Right cardiac atrium (tissue), 5 donors: ENCODE measurements at regions not wholly inside any gene's neighbourhood (a gene's known extent, or its start where the extent isn't known, plus 50 kb on each side); places are given as distances from the start of the nearest gene placed in this dataset.

Experiments used
- ATAC-seq, 2 donors: fragments of 200-7000 bp; cut with Tn5 transposase; one replicate each; pipeline versions ENCODE4 v1.8.0 to v1.9.1; 2020; ENCODE audit warnings: moderate library complexity in 2 of 2, mild to moderate bottlenecking in 1 of 2
- DNase-seq, 3 donors: peaks; one replicate each; pipeline ENCODE4 v3.0.0-alpha.2; 2020
- H3K27ac ChIP-seq: one replicate; pipeline ENCODE4 v1.5.1; 2013; ENCODE audit warnings: mild to moderate bottlenecking, low read length, control low read depth, moderate library complexity
- H3K27me3 ChIP-seq: one replicate; pipeline ENCODE4 v1.6.1; 2013; ENCODE audit not compliant: control insufficient read depth, insufficient read depth
- H3K4me1 ChIP-seq: one replicate; pipeline ENCODE4 v1.6.1; 2013; ENCODE audit warnings: low read length; ENCODE audit not compliant: control insufficient read depth, insufficient read depth
- H3K4me3 ChIP-seq: one replicate; pipeline ENCODE4 v1.5.1; 2013; ENCODE audit warnings: low read length, control low read depth
- H3K9me3 ChIP-seq: one replicate; pipeline ENCODE4 v1.6.1; 2013; ENCODE audit warnings: low read length; ENCODE audit not compliant: control insufficient read depth
- WGBS: extraction: QIAGEN DNeasy Blood & Tissue Kit; methylation state at CpG from one replicate; pipeline ENCODE4 v1.1.7; 2013; 5-methylcytosine and 5-hydroxymethylcytosine counted together
- intact Hi-C, 4 donors: fragments of 100-400 bp; cut with DNase I; formaldehyde crosslinking; loops; one replicate each; pipeline versions ENCODE4 v1.11.0 to v1.14.0; 2022 to 2023
- donor health status: healthy with polysubstance abuse.
- donor health status: DM: no; HTN: yes; CAD: no.
- donor health status: DM: no; HTN: no; CAD: no.
- donor health status: DM: no; HTN: yes; CAD: no; lungs with severe emphysema.
- donor health status: DM: yes; HTN: yes; CAD: no.

DNA sequence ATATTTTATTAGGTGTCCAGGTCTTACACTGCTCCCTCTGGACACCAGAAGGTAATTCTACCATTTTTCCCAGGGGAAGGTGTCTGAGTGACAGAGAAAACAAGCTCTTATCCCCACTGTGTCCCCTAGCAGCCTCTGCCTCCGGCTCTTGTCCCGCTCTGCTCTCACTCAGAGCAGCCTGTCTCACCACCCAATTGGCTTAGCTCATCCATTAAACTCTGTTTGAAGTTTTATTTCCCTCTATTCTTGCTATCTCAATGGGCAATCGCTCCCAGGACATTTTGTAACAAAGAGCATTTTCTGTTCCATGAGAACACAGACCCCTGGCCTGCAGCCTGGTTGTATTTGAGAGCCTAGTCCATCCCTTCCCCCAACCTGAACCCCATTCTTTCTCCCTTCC is 90.6 kb upstream of the LDAH start:
- H3K27ac ChIP-seq, result no peak overlapping the region
- no peaks in the 10 kb centered on the region for H3K27me3 ChIP-seq
- ATAC-seq (no peak), DNase-seq (no peak)
- 65% methylated on average over 3 of the region's 3 CpGs for WGBS
- no peaks in the 10 kb centered on the region for H3K4me1 ChIP-seq
- no peaks in the 10 kb centered on the region for H3K9me3 ChIP-seq
- intact Hi-C loops, result no loop called here
- no peak overlapping the region for H3K4me3 ChIP-seq

DNA sequence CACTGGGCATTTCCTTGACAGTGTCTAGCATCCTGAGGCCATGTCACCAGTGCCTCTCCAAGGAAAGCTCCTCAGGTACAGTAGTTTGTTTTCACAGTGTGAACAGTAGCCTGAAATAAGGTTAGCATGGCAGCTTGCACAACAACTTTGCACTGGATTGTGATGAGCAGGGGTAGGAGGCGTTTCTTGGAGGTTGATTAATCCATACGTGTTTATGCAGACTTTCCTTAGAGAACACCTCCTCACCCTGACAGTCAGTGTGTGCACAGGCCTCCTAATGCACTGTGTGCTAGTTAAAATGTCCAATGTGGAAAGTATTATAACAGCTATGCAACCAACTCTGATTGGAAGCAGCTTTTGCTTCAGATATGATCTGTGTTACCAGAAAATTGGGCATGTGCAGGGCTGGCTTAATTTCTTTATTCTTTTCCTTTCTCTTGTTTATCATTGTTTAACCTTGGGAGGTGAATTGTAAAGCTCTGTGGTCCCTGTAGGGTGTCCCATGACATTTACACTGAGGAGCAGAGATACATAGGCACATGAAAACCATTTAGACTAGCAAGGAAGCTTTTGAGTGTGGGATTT is 77.2 kb upstream of the LDAH start:
- WGBS, result 66% methylated on average over 2 of the region's 2 CpGs
- DNase-seq (no peak), ATAC-seq (no peak)
- Histone ChIP-seq H3K27ac (no peak overlapping the region), H3K27me3 (no peaks in the 10 kb centered on the region), H3K4me1 (no peaks in the 10 kb centered on the region), H3K9me3 (no peaks in the 10 kb centered on the region), H3K4me3 (no peak overlapping the region)
- intact Hi-C loops, result no loop called here

DNA sequence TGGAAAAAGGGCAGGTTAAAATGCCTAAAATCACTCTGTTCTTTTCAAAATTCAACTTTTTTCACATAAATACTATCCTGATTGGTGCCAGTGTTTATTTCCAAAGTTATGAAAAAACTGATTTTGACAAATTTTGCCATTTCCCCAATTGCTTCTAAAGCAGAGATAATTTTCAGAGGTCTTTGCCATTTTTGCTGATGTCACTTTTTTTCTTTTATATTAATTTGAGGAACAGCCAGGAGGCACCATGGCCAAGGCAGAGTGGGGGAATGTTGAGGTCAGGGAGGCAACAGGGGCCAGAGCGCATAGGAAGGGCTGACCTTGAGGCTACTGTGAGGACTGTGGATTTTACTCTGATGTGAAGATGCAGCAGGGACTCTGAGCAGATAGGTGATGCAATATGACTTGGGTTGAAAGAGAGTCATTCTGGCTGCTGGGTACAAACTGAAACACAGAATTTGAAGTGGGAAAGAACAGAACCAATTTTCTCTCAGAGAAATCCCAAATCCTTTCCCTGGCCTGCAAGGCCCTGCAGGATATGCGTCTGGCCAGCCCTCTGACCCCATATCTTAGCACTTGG is 75.1 kb upstream of the LDAH start:
- H3K9me3 ChIP-seq, result no peaks in the 10 kb centered on the region
- H3K27ac ChIP-seq, result no peak overlapping the region
- H3K27me3 ChIP-seq, result no peaks in the 10 kb centered on the region
- no peaks in the 10 kb centered on the region for H3K4me1 ChIP-seq
- H3K4me3 ChIP-seq, result no peak overlapping the region
- DNase-seq (no peak), ATAC-seq (no peak)
- intact Hi-C loops, result no loop called here
- WGBS, result 72% methylated on average over 2 of the region's 2 CpGs

DNA sequence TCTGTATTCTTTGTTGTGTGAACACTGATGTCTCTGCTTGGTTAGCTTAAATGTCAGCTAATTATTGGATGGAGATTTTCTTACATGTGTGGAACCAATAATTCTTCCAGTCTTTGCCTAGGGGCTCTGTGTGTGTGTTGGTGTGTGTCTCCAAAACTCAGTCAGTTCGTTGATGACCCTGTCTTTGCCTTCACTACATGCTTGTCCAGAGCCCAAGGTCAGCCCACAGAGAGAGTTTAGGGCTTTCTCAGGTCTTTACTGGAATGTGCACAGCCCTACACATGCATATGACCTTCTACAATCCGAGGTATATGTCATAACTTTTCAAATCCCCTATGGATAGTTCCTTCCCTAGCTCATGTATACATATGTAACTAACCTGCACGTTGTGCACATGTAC is 74.1 kb upstream of the LDAH start:
- WGBS, result 58% methylated on average over 3 of the region's 3 CpGs
- Histone ChIP-seq H3K4me1 (no peaks in the 10 kb centered on the region), H3K9me3 (no peaks in the 10 kb centered on the region), H3K27ac (no peak overlapping the region), H3K27me3 (no peaks in the 10 kb centered on the region), H3K4me3 (no peak overlapping the region)
- intact Hi-C loops, result no loop called here
- ATAC-seq (no peak), DNase-seq (no peak)

DNA sequence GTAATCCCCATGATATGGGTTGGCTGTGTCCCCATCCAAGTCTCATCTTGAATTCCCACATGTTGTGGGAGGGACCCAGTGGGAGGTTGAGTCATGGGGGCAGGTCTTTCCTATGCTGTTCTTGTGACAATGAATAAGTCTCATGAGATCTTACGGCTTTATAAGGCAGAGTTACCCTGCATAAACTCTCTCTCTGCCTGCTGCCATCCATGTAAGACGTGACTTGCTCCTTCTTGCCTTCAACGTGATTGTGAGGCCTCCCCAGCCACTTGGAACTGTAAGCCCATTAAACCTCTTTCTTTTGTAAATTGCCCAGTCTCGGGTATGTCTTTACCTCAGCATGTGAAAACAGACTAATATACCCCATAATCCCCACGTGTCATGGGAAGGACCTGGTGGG is 61.9 kb upstream of the LDAH start:
- intact Hi-C loops, result no loop called here
- DNase-seq, result no peak
- 66% methylated on average over 5 of the region's 5 CpGs for WGBS

DNA sequence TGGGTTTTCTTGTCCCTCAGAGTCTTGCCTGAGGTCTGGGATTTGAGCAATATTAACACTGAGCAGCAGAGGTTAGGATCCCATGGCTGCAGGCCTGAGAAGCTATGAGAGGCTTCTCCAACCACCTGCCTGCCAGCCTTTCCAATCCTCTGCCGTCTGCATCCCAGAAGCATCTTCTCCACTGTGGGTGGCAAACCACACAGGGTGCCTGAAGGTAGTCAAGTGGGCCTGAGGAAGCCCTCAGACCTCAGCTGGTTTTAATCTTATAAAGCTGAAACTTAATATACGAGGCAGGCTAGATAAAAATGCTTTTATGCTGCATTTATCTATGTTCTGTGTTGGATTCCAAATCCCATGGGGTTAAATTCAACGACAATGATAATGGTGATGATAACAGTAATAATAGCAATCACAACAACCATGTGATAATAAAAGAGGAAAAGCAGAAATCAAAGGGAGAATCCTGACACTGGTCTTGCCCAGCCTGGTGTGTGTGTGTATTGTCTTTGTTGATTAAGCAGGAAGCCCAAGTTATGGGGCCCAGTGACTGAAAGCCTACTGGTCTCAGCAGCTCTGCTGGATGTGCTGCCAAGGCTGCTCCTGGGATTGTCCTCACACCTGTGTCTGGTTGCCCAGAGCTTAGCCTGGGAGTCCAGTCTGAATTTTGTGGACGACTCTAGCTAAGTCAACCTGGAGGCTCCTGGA is 59.7 kb upstream of the LDAH start:
- intact Hi-C loops, result no loop called here
- ATAC-seq, result no peak
- 55% methylated on average over 4 of the region's 4 CpGs for WGBS

More for the DNA sequence above, 61.9 kb upstream of the LDAH start:
- Histone ChIP-seq H3K4me1 (no peaks in the 10 kb centered on the region), H3K27ac (no peak overlapping the region), H3K27me3 (no peaks in the 10 kb centered on the region), H3K4me3 (no peak overlapping the region), H3K9me3 (no peaks in the 10 kb centered on the region)
- no peak for ATAC-seq

DNA sequence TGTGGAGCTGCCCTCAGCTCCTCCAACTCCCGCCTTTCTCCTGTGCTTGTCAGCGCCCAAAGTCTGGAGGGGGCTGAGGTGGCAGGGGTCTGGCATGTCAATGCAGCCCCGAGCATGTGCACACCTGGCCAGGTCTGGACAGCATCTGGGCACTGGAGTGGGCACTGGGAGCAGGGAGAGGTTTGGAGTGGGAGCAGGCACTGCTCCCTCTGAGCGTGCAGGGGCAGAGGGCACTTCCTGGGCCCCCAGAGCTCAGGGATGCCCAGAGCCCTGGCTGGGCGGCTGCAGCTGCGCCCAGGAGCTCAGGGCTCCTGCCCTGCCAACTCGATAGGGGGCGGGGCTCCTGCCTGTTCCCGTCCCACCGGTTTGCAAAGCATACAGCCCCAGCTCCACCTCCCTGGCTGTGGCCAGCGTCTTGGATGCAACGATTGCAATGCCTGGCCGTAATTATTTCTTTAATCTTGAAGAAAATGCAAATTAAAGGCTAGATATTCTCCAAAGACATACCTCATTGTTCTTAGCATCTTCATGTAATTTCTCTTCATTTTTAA is 57.4 kb upstream of the LDAH start:
- no peaks in the 10 kb centered on the region for H3K4me1 ChIP-seq
- H3K4me3 ChIP-seq, result no peak overlapping the region
- H3K9me3 ChIP-seq, result no peaks in the 10 kb centered on the region
- H3K27ac ChIP-seq, result no peak overlapping the region
- intact Hi-C loops, result no loop called here
- ATAC-seq, result no peak
- no peaks in the 10 kb centered on the region for H3K27me3 ChIP-seq
- no peak for DNase-seq
- WGBS, result 73% methylated on average over 13 of the region's 13 CpGs

More for the DNA sequence above, 59.7 kb upstream of the LDAH start:
- no peak for DNase-seq
- no peak overlapping the region for H3K27ac ChIP-seq
- no peaks in the 10 kb centered on the region for H3K9me3 ChIP-seq
- no peaks in the 10 kb centered on the region for H3K4me1 ChIP-seq
- H3K4me3 ChIP-seq, result no peak overlapping the region
- H3K27me3 ChIP-seq, result no peaks in the 10 kb centered on the region

DNA sequence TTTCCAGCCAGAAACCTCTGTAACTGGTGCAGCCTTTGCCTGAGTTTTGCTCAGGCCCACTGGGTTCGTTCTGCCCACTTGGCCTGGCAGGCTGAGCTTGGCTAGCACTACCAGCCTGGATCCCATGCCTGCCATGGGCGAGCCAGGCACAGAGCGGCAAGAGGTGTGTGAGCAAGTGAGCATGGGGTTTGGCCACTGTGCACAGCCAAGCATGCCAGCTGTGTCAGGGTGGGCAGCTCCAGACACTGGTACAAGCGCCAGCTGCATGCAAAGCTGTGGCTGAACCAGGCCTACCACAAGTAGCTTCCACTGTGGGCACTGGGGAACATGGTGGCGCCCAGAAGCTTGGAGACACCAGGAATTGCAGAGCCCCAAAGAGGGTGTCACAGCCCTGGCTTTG is 56.3 kb upstream of the LDAH start:
- H3K9me3 ChIP-seq, result no peaks in the 10 kb centered on the region
- no peak overlapping the region for H3K27ac ChIP-seq
- DNase-seq, result no peak
- 78% methylated on average over 5 of the region's 5 CpGs for WGBS
- intact Hi-C loops, result no loop called here
- no peaks in the 10 kb centered on the region for H3K4me1 ChIP-seq
- no peaks in the 10 kb centered on the region for H3K27me3 ChIP-seq
- ATAC-seq, result no peak
- H3K4me3 ChIP-seq, result no peak overlapping the region

DNA sequence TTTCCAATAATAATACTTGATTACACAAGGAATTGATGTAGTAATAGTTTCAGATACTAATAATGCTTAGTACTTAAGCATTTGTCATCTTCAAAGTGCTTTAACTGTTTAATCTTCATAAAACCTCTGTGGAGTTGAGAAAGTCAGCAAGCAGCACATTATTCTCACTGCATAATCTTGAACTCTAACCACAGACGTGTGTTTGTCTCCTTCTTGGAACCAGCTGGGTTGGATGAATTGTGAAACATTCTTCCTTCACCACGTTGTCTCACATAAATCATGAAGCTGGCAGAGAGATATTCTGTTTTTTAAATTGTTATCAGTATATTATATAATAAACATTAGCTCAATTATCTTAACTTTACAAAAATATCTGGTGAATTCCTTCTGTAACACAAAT is 55.1 kb upstream of the LDAH start:
- Histone ChIP-seq H3K4me3 (no peak overlapping the region), H3K4me1 (no peaks in the 10 kb centered on the region), H3K9me3 (no peaks in the 10 kb centered on the region), H3K27me3 (no peaks in the 10 kb centered on the region), H3K27ac (no peak overlapping the region)
- ATAC-seq, result no peak
- intact Hi-C loops, result no loop called here
- 4% methylated on average over 2 of the region's 2 CpGs for WGBS
- no peak for DNase-seq
